ENCODE measurements at regions not wholly inside any gene's neighbourhood (a gene's known extent, or its start where the extent isn't known, plus 50 kb on each side); places are given as distances from the start of the nearest gene placed in this dataset.

DNA sequence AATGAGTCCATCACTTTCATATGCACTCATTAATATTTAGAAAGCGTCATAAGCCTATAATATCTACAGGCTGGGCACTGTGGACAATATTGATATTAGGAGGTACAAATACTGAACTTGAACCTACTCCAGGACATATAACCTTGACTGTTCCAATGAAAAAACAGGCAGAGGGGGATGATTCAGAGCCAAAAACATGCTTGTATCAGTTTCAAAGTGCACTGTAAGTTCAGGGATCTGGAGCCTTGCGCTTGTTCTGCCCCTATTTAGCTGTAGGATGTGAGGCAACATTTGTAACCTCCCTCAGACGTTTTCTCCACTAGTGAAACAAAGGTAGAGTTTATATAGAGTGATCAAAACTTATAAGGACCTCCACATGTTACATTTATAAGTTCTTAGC, 246.1 kb upstream of the GYPC start:
- TF ChIP-seq, protein P1, sequence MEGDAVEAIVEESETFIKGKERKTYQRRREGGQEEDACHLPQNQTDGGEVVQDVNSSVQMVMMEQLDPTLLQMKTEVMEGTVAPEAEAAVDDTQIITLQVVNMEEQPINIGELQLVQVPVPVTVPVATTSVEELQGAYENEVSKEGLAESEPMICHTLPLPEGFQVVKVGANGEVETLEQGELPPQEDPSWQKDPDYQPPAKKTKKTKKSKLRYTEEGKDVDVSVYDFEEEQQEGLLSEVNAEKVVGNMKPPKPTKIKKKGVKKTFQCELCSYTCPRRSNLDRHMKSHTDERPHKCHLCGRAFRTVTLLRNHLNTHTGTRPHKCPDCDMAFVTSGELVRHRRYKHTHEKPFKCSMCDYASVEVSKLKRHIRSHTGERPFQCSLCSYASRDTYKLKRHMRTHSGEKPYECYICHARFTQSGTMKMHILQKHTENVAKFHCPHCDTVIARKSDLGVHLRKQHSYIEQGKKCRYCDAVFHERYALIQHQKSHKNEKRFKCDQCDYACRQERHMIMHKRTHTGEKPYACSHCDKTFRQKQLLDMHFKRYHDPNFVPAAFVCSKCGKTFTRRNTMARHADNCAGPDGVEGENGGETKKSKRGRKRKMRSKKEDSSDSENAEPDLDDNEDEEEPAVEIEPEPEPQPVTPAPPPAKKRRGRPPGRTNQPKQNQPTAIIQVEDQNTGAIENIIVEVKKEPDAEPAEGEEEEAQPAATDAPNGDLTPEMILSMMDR (IDR thresholded peaks at IDR 0.05), result no peak
- no peak for TF ChIP-seq ZFX (IDR thresholded peaks at IDR 0.05; ENCODE audit: borderline replicate concordance)

Data from 22Rv1 (cell line).